Endothelial cell of umbilical vein (primary cell): ENCODE measurements at regions not wholly inside any gene's neighbourhood (a gene's known extent, or its start where the extent isn't known, plus 50 kb on each side); places are given as distances from the start of the nearest gene placed in this dataset.
A peak's percentile ranks its signal among the peaks of the same experiment; 100 is the strongest.

Source experiments
- BruUV-seq: library from RNA; stranded (reverse); fragments of 400-500 nt; replicated peaks from 2 replicates; lab custom pipeline; 2021; lab: Mats Ljungman, UMichigan
- CTCF ChIA-PET: fragments of 300-600, 350-600 bp; sonication (Branson Sonifier 250); formaldehyde crosslinking; loops from one replicate; lab custom pipeline; 2021; ENCODE audit warnings: antibody characterized with exemption, inconsistent platforms; lab: Charles Lee
- POLR2A ChIA-PET: fragments of 300-600, 350-600 bp; sonication (Branson Sonifier 250); formaldehyde crosslinking; loops from one replicate; lab custom pipeline; 2021; ENCODE audit warnings: antibody characterized with exemption, inconsistent platforms; lab: Charles Lee
- DNase-seq: peaks from one replicate; pipeline ENCODE4 v3.0.0-alpha.2; 2011; ENCODE audit warnings: low read depth, low spot score
- FAIRE-seq: peaks from 2 replicates; lab custom pipeline; 2011; peaks lifted over from hg19 to GRCh38; lab: Jason Lieb, UNC
- H2AFZ ChIP-seq: 2 replicates; pipeline ENCODE4 v1.6.0; 2012; ENCODE audit warnings: low read depth, low read length, control low read depth, inconsistent platforms
- H3K27ac ChIP-seq: 2 replicates; pipeline ENCODE4 v1.5.1; 2011; ENCODE audit warnings: low read depth, mild to moderate bottlenecking, control low read depth, low read length, moderate library complexity; ENCODE audit not compliant: insufficient read depth
- H3K27me3 ChIP-seq, 2 experiments: 2 replicates each; pipeline versions ENCODE4 v1.6.0 to v1.6.1; 2011; ENCODE audit warnings: low read length in 2 of 2, mixed read lengths in 1 of 2; ENCODE audit not compliant: control insufficient read depth in 2 of 2, insufficient read depth in 2 of 2
- H3K36me3 ChIP-seq, 2 experiments: 2 replicates in 1 of 2; 3 replicates in 1 of 2; pipeline ENCODE4 v1.5.1; 2011; ENCODE audit warnings: low read length in 2 of 2, mild to moderate bottlenecking in 1 of 2, moderate library complexity in 1 of 2; ENCODE audit not compliant: control insufficient read depth in 2 of 2, insufficient read depth in 2 of 2; ENCODE audit errors: extremely low read depth in 1 of 2
- H3K4me1 ChIP-seq: 3 replicates; pipeline ENCODE4 v1.5.1; 2011; ENCODE audit warnings: mild to moderate bottlenecking, low read length; ENCODE audit not compliant: control insufficient read depth, insufficient read depth; ENCODE audit errors: extremely low read depth
- H3K4me2 ChIP-seq: 2 replicates; pipeline ENCODE4 v1.6.1; 2011; ENCODE audit warnings: low read length, control low read depth, mixed read lengths; ENCODE audit not compliant: insufficient read depth
- H3K4me3 ChIP-seq, 3 experiments: fragments of 200-600 bp in 1 of 3; sonication (generic), shearing (Covaris generic) in 1 of 3; replicated peaks in 1 of 3; 2 replicates each; pipeline ENCODE4 v1.5.1; 2011 to 2016; ENCODE audit warnings: control low read depth in 3 of 3, low read length in 3 of 3, mild to moderate bottlenecking in 2 of 3, inconsistent platforms in 1 of 3, low read depth in 1 of 3, moderate library complexity in 1 of 3; ENCODE audit not compliant: insufficient read depth in 1 of 3
- H3K79me2 ChIP-seq: 2 replicates; pipeline ENCODE4 v1.6.0; 2012; ENCODE audit warnings: low read length, inconsistent platforms; ENCODE audit not compliant: control insufficient read depth, insufficient read depth
- H3K9ac ChIP-seq: replicated peaks from 2 replicates; pipeline ENCODE3; 2011; ENCODE audit warnings: low read length, control low read depth; ENCODE audit not compliant: insufficient read depth; ENCODE audit errors: extremely low read depth
- H3K9me1 ChIP-seq: replicated peaks from 3 replicates; pipeline ENCODE4 v1.6.0; 2011; ENCODE audit warnings: mild to moderate bottlenecking, low read length; ENCODE audit not compliant: control insufficient read depth, insufficient read depth; ENCODE audit errors: extremely low read depth
- H3K9me3 ChIP-seq: replicated peaks from 2 replicates; pipeline ENCODE4 v1.5.1; 2012; ENCODE audit warnings: low read length, inconsistent platforms; ENCODE audit not compliant: control insufficient read depth, insufficient read depth
- H4K20me1 ChIP-seq: replicated peaks from 2 replicates; pipeline ENCODE3; 2011; ENCODE audit warnings: mild to moderate bottlenecking, low read length; ENCODE audit not compliant: control insufficient read depth, insufficient read depth; ENCODE audit errors: extremely low read depth
- EZH2 ChIP-seq: IDR thresholded peaks from 2 replicates; pipeline ENCODE4 v1.6.1; 2012; ENCODE audit warnings: borderline replicate concordance, low read depth, mild to moderate bottlenecking, moderate library complexity, low read length, inconsistent platforms; ENCODE audit not compliant: severe bottlenecking
- FOS ChIP-seq: IDR thresholded peaks from 2 replicates; pipeline ENCODE4 v1.6.1; 2011; ENCODE audit warnings: mild to moderate bottlenecking, low read length, moderate library complexity, borderline replicate concordance; ENCODE audit not compliant: insufficient read depth
- GATA2 ChIP-seq: IDR thresholded peaks from 2 replicates; pipeline ENCODE4 v1.7.0; 2011; ENCODE audit warnings: low read depth, mild to moderate bottlenecking, moderate library complexity, mixed read lengths, low read length; ENCODE audit not compliant: insufficient read length, insufficient read depth
- JUN ChIP-seq: IDR thresholded peaks from 2 replicates; pipeline ENCODE4 v1.6.1; 2011; ENCODE audit warnings: borderline replicate concordance, low read depth; ENCODE audit not compliant: insufficient read length, insufficient read depth
- MYC ChIP-seq: IDR thresholded peaks from one replicate; pipeline ENCODE4 v1.6.1; 2011; ENCODE audit warnings: mild to moderate bottlenecking, low read depth, low read length
- POLR2A ChIP-seq: IDR thresholded peaks from 2 replicates; pipeline ENCODE4 v1.6.1; 2012; ENCODE audit warnings: low read depth, mild to moderate bottlenecking, control low read depth, low read length
- POLR2AphosphoS5 ChIP-seq: IDR thresholded peaks from 2 replicates; pipeline ENCODE4 v1.6.1; 2012; ENCODE audit warnings: low read depth, mild to moderate bottlenecking, control low read depth, low read length, moderate library complexity; ENCODE audit not compliant: insufficient read depth
- dilution Hi-C: fragments of 300-500 bp; cut with MboI; formaldehyde crosslinking; loops from one replicate; pipeline ENCODE4 v1.15.0; 2019; ENCODE audit warnings: low sequenced_read_pairs; ENCODE audit not compliant: extremely low pct_ligation_motif_present
- intact Hi-C: fragments of 100-400 bp; cut with micrococcal nuclease; formaldehyde crosslinking; loops from one replicate; pipeline ENCODE4 v1.10.0; 2022
- TF ChIP-seq, protein P1 (sequence below): IDR thresholded peaks from 2 replicates; pipeline ENCODE4 v1.6.1; 2011; ENCODE audit not compliant: insufficient read depth, insufficient read length
- TF ChIP-seq, protein P2 (sequence below), 2 donors: IDR thresholded peaks; 1 replicate in 1 of 2; 2 replicates in 1 of 2; pipeline ENCODE4 v1.5.1; 2011; ENCODE audit warnings: low read length in 2 of 2, mild to moderate bottlenecking in 2 of 2, moderate library complexity in 2 of 2, control low read depth in 1 of 2, inconsistent platforms in 1 of 2, low read depth in 1 of 2; ENCODE audit not compliant: insufficient read depth in 1 of 2; ENCODE audit errors: extremely low read depth in 1 of 2

DNA sequence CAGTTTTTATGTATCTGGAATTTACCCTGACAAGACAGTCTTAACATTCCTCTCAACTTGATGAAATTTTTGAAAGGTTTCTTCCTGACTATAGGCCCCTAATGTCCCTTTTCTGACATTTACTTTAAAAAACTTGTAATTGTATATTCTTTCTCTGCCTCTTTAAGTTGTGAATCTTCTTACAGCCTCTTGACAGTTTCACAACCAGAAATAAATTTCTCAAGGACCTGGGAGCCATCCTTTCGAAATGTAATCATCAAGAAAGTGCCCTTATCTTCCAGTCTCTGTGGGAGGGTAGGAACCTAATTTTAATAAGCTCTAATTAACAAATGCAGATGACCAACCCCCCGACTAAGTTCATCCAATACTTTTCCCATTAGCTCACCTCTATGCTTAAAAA is 403.6 kb upstream of the GJE1 start:
- H3K27me3 ChIP-seq = no peaks in the 10 kb centered on the region
- H3K4me2 ChIP-seq = no peak overlapping the region
- dilution Hi-C loops (no loop called here), intact Hi-C loops (no loop called here)
- no peaks in the 10 kb centered on the region for H4K20me1 ChIP-seq
- no peaks in the 10 kb centered on the region for H3K9me3 ChIP-seq
- POLR2A ChIA-PET = no interaction called here
- no peak overlapping the region for H2AFZ ChIP-seq
- H3K4me1 ChIP-seq = no peaks in the 10 kb centered on the region
- no peak for TF ChIP-seq JUN
- TF ChIP-seq, protein P1, sequence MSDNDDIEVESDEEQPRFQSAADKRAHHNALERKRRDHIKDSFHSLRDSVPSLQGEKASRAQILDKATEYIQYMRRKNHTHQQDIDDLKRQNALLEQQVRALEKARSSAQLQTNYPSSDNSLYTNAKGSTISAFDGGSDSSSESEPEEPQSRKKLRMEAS = no peak
- CTCF ChIA-PET = no interaction called here
- no peak overlapping the region for H3K4me3 ChIP-seq
- no peaks in the 10 kb centered on the region for H3K36me3 ChIP-seq
- H3K9ac ChIP-seq = no peak overlapping the region
- H3K79me2 ChIP-seq = no peaks in the 10 kb centered on the region
- no peak overlapping the region for H3K27ac ChIP-seq
- no TSS peak for BruUV-seq
- FAIRE-seq (no peak), DNase-seq (no peak)
- H3K9me1 ChIP-seq = no peaks in the 10 kb centered on the region

DNA sequence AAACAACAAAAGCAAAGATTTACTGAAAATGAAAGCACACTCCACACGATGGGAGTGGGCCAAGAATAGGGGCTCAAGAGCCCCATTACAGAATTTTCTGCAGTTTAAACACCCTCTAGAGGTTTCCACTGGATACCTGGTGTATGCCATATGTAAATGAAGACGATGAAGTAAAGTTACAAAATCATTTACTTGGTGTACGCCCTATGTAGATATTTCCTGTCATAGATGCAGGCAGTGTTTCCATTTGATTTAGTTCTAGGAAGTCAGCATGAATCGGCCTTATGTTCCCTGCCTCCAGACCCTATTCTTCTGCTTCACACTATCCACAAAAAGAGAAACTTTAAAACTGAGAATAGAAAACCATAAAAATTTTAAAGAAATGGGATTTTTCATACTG is 404.4 kb upstream of the GJE1 start:
- intact Hi-C loops (no loop called here), dilution Hi-C loops (no loop called here)
- H3K79me2 ChIP-seq = no peaks in the 10 kb centered on the region
- no peak overlapping the region for H3K27ac ChIP-seq
- H3K27me3 ChIP-seq = no peaks in the 10 kb centered on the region
- POLR2A ChIA-PET = no interaction called here
- CTCF ChIA-PET = no interaction called here
- H2AFZ ChIP-seq = peak overlapping the region; percentile 8
- H3K4me1 ChIP-seq = no peaks in the 10 kb centered on the region
- H3K9me3 ChIP-seq = no peaks in the 10 kb centered on the region
- H3K36me3 ChIP-seq = no peaks in the 10 kb centered on the region
- FAIRE-seq (no peak), DNase-seq (peak; percentile 13)
- no peaks in the 10 kb centered on the region for H3K9me1 ChIP-seq
- no TSS peak for BruUV-seq
- H3K4me3 ChIP-seq = no peak overlapping the region
- no peaks in the 10 kb centered on the region for H4K20me1 ChIP-seq
- TF ChIP-seq GATA2 (no peak), JUN (no peak), POLR2A (no peak), MYC (no peak), POLR2AphosphoS5 (no peak), EZH2 (no peak), FOS (no peak)
- TF ChIP-seq, protein P2, sequence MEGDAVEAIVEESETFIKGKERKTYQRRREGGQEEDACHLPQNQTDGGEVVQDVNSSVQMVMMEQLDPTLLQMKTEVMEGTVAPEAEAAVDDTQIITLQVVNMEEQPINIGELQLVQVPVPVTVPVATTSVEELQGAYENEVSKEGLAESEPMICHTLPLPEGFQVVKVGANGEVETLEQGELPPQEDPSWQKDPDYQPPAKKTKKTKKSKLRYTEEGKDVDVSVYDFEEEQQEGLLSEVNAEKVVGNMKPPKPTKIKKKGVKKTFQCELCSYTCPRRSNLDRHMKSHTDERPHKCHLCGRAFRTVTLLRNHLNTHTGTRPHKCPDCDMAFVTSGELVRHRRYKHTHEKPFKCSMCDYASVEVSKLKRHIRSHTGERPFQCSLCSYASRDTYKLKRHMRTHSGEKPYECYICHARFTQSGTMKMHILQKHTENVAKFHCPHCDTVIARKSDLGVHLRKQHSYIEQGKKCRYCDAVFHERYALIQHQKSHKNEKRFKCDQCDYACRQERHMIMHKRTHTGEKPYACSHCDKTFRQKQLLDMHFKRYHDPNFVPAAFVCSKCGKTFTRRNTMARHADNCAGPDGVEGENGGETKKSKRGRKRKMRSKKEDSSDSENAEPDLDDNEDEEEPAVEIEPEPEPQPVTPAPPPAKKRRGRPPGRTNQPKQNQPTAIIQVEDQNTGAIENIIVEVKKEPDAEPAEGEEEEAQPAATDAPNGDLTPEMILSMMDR (IDR thresholded peaks at IDR 0.05; ENCODE audit: extremely low read depth in 1 of 2, insufficient read depth in 1 of 2, low read depth in 1 of 2, low read length in 2 of 2) = no peak
- TF ChIP-seq, protein P1 = no peak
- peak overlapping the region; percentile 33 for H3K4me2 ChIP-seq
- no peak overlapping the region for H3K9ac ChIP-seq
